NCI-H1105 treated with DMSO at 0.1 percent for 48 hours (cell line): ENCODE measurements at regions not wholly inside any gene's neighbourhood (a gene's known extent, or its start where the extent isn't known, plus 50 kb on each side); places are given as distances from the start of the nearest gene placed in this dataset.

Source experiments
- DNase-seq: peaks from one replicate; lab custom pipeline; 2025; lab: John Stamatoyannopoulos, UW

DNA sequence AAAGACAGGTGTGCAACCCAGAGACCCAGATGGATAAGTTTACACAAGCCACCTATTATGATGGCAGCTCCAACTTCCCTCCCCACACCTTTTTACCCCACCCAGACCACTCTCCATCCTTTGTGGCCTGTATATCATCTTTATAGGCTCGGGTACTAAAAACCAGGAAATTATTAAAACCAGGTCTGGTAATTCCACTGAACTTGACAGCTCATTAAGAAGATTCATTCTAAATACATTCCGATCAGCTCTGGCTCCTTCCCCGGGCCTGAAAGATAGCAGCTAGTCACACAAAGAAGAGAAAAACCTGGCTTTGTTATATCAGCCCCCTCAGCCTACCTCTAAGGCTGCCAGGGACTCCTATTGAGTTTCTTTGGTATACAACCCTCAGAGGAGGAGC, 67.9 kb upstream of the API5 start:
- peak; percentile 65 for DNase-seq

DNA sequence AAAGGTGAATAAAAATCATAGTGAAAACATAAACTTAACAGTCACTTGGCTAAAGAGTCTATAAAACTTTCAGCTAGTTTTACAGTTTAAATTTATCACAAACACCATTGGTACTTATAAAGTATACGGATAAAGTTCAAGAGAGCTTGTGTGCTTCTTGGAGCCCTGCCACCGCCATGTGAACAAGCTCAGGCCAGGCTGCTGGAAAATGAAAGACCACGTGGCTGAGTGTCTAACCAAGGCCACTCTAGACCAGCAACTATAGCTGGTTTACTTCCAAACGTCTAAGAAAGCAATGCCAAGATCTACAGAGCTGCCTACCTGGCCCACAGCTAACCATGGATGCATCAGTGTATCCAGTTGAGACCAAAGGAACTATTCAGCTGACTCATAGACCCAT, 66.3 kb upstream of the API5 start:
- DNase-seq: no peak

DNA sequence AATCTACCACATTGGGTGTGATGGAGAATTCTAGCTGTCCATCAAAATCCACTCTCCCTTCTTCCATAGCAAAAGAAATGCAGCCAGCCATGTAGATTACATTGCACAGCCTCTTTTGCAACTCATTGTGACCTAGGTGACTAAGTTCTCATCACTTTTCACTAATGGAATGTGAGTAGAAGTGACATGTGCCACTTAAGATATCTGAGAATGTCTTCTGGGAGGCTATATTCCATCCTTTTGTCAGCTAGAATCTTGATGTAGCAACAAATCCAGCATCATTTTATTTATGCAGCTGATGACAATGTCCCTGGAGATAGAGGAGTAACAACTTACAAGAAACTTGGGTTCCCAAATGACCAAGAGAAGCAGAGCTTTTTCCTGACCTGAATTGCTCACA, 61.5 kb upstream of the API5 start:
- DNase-seq: no peak

DNA sequence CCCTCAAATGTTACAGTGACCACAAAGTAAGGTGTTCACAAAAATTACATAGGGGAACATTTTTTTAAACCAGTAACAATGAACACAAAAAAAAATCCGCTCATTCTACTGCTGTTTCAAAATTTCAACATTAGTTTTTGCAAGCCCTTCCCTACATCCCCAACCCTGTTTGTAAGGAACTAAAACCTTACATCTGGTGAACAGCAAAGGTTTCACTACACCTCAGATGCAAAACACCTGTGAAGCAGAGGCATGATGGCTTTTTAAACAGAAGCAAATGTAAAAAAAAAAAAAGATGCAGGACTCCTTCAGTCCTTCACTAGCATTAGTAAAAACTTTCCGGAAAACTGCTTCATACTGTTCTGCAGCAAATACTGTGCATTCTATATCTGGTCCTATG, 50.0 kb upstream of the API5 start:
- no peak for DNase-seq
